Motor neuron (in vitro differentiated cells): ENCODE measurements at regions not wholly inside any gene's neighbourhood (a gene's known extent, or its start where the extent isn't known, plus 50 kb on each side); places are given as distances from the start of the nearest gene placed in this dataset.
A peak's percentile ranks its signal among the peaks of the same experiment; 100 is the strongest.

Source experiments
- ATAC-seq, 8 experiments: fragments of 200-7000 bp; cut with Tn5 transposase; replicated peaks in 6 of 8; 2 replicates each; pipeline ENCODE4 v1.8.0; 2021; ENCODE audit warnings: mild to moderate bottlenecking in 8 of 8, moderate library complexity in 8 of 8
- H3K27ac ChIP-seq, 2 donors: fragments of 250-450 bp; sonication (Bioruptor Pico); 2 replicates each; pipeline ENCODE4 v1.9.0; 2021; ENCODE audit warnings: antibody characterized with exemption in 2 of 2, mild to moderate bottlenecking in 2 of 2, moderate library complexity in 1 of 2
- H3K4me1 ChIP-seq, 2 donors: fragments of 250-450 bp; sonication (Bioruptor Pico); replicated peaks in 1 of 2; 2 replicates each; pipeline ENCODE4 v1.6.1; 2021; ENCODE audit warnings: antibody characterized with exemption in 2 of 2, mild to moderate bottlenecking in 2 of 2, moderate library complexity in 1 of 2
- H3K4me3 ChIP-seq, 5 donors: fragments of 250-450 bp; sonication (Bioruptor Pico); 2 replicates each; pipeline ENCODE4 v1.9.0; 2021; ENCODE audit warnings: antibody characterized with exemption in 5 of 5, mild to moderate bottlenecking in 5 of 5, moderate library complexity in 4 of 5
- WGBS, 10 experiments: fragments of 450-650 bp; shearing (Covaris generic); methylation state at CpG; one replicate each; pipeline ENCODE4 v1.0.0; 2022; 5-methylcytosine and 5-hydroxymethylcytosine counted together
- in situ Hi-C, 9 experiments: fragments of 400-800 bp; cut with MboI; loops; one replicate each; pipeline ENCODE4 v1.15.0; 2021; ENCODE audit warnings: low sequenced_read_pairs in 9 of 9, low pct_unique_long_range_greater_than_20kb in 2 of 9; ENCODE audit not compliant: unreplicated experiment in 9 of 9

- 28 to 100% (median 69%) methylated on average over 1 to 2 of the region's 2 CpGs; no CpG with 5 or more reads in 1 of the 10 experiments for WGBS, 10 experiments
- in situ Hi-C loops, result no loop called here
- Histone ChIP-seq H3K4me3 (no peak overlapping the region), H3K4me1 (peaks cover 0 to 3% of the 10 kb centered on the region in 2 donors), H3K27ac (no peak overlapping the region)
- no peak for ATAC-seq
These were observed 69.7 kb downstream of the PSMB1 start for GRCh38 chr6:170483413-170483812.

- Histone ChIP-seq H3K27ac (no peak overlapping the region), H3K4me1 (peaks cover 3 to 10% of the 10 kb centered on the region in 2 donors), H3K4me3 (no peak overlapping the region)
- ATAC-seq, result peak in 4 of 8 experiments; percentile 51 to 74 (median 58)
- WGBS, 10 experiments, result 29 to 100% (median 58%) methylated on average over 1 to 5 of the region's 6 CpGs; no CpG with 5 or more reads in 4 of the 10 experiments
- in situ Hi-C loops, result no loop called here
These were observed 72.9 kb downstream of the PSMB1 start for GRCh38 chr6:170480050-170480692.

GRCh38 chr6:170476360-170476759 lies 76.7 kb downstream of the PSMB1 start:
- in situ Hi-C loops, result no loop called here

GRCh38 chr6:170475118-170475517 lies 78.0 kb downstream of the PSMB1 start:
- Histone ChIP-seq H3K4me1 (peaks cover 28 to 48% of the 10 kb centered on the region in 2 donors), H3K4me3 (no peak overlapping the region), H3K27ac (no peak overlapping the region)
- WGBS, 10 experiments, result 11 to 100% (median 71%) methylated on average over 1 to 3 of the region's 3 CpGs; no CpG with 5 or more reads in 3 of the 10 experiments
- ATAC-seq, result no peak
- in situ Hi-C loops, result no loop called here

More at GRCh38 chr6:170476360-170476759, 76.7 kb downstream of the PSMB1 start:
- Histone ChIP-seq H3K27ac (no peak overlapping the region), H3K4me3 (no peak overlapping the region), H3K4me1 (peaks cover 21 to 37% of the 10 kb centered on the region in 2 donors)
- ATAC-seq, result no peak
- WGBS, 10 experiments, result 31 to 100% (median 97%) methylated on average over 3 to 6 of the region's 6 CpGs; no CpG with 5 or more reads in 3 of the 10 experiments

GRCh38 chr6:170473801-170474200 lies 79.3 kb downstream of the PSMB1 start:
- no peak overlapping the region for H3K27ac ChIP-seq
- no peak overlapping the region for H3K4me3 ChIP-seq
- WGBS, 10 experiments, result 46 to 100% (median 94%) methylated on average over 1 to 5 of the region's 7 CpGs; no CpG with 5 or more reads in 2 of the 10 experiments
- H3K4me1 ChIP-seq, result peaks cover 27 to 48% of the 10 kb centered on the region in 2 donors
- in situ Hi-C loops, result no loop called here
- ATAC-seq, result no peak

GRCh38 chr6:170473301-170473717 lies 79.8 kb downstream of the PSMB1 start:
- peak in 7 of 8 experiments; percentile 20 to 75 (median 65) for ATAC-seq
- 0 to 66% (median 51%) methylated on average over 1 to 4 of the region's 4 CpGs; no CpG with 5 or more reads in 4 of the 10 experiments for WGBS, 10 experiments

GRCh38 chr6:170471491-170471890 lies 81.6 kb downstream of the PSMB1 start:
- in situ Hi-C loops, result no loop called here
- H3K27ac ChIP-seq, result peak overlapping the region; percentile 45 to 52
- no peak overlapping the region for H3K4me3 ChIP-seq
- WGBS, 10 experiments, result 10 to 100% (median 51%) methylated on average over 1 to 3 of the region's 5 CpGs; no CpG with 5 or more reads in 4 of the 10 experiments
- peaks cover 27 to 39% of the 10 kb centered on the region in 2 donors for H3K4me1 ChIP-seq
- ATAC-seq, result peak; percentile 55 to 93 (median 88)

More at GRCh38 chr6:170473301-170473717, 79.8 kb downstream of the PSMB1 start:
- Histone ChIP-seq H3K4me3 (no peak overlapping the region), H3K27ac (no peak overlapping the region), H3K4me1 (peaks cover 27 to 48% of the 10 kb centered on the region in 2 donors)
- in situ Hi-C loops, result no loop called here

GRCh38 chr6:170470734-170471133 lies 82.4 kb downstream of the PSMB1 start:
- in situ Hi-C loops, result no loop called here
- Histone ChIP-seq H3K4me3 (no peak overlapping the region), H3K4me1 (peaks cover 27 to 38% of the 10 kb centered on the region in 2 donors), H3K27ac (peak overlapping the region in 1 of 2 donors; percentile 6)
- ATAC-seq, result peak in 1 of 8 experiments; percentile 16
- 26 to 83% (median 60%) methylated on average over 1 to 7 of the region's 7 CpGs; no CpG with 5 or more reads in 1 of the 10 experiments for WGBS, 10 experiments

GRCh38 chr6:170464524-170464979 lies 88.6 kb downstream of the PSMB1 start:
- H3K4me1 ChIP-seq, result no peaks in the 10 kb centered on the region
- 20 to 90% (median 66%) methylated on average over 1 to 5 of the region's 7 CpGs; no CpG with 5 or more reads in 4 of the 10 experiments for WGBS, 10 experiments
- no peak for ATAC-seq
- no peak overlapping the region for H3K4me3 ChIP-seq
- H3K27ac ChIP-seq, result no peak overlapping the region
- in situ Hi-C loops, result no loop called here

- no peak for ATAC-seq
- WGBS, 10 experiments, result 0 to 100% (median 80%) methylated on average over 1 to 5 of the region's 9 CpGs; no CpG with 5 or more reads in 5 of the 10 experiments
These were observed 89.0 kb downstream of the PSMB1 start for GRCh38 chr6:170464080-170464479.

GRCh38 chr6:170463101-170463721 lies 89.9 kb downstream of the PSMB1 start:
- H3K27ac ChIP-seq, result no peak overlapping the region
- peak in 1 of 8 experiments; percentile 39 for ATAC-seq
- 80 to 100% methylated on average over 1 of the region's 22 CpGs; no CpG with 5 or more reads in 8 of the 10 experiments for WGBS, 10 experiments

More at GRCh38 chr6:170464080-170464479, 89.0 kb downstream of the PSMB1 start:
- Histone ChIP-seq H3K27ac (no peak overlapping the region), H3K4me1 (no peaks in the 10 kb centered on the region), H3K4me3 (no peak overlapping the region)
- in situ Hi-C loops, result no loop called here

GRCh38 chr6:170462366-170463020 lies 90.6 kb downstream of the PSMB1 start:
- no peaks in the 10 kb centered on the region for H3K4me1 ChIP-seq
- WGBS, 10 experiments, result 6 to 100% (median 100%) methylated on average over 1 to 6 of the region's 7 CpGs; no CpG with 5 or more reads in 3 of the 10 experiments
- no peak overlapping the region for H3K4me3 ChIP-seq
- peak in 2 of 8 experiments; percentile 19 to 36 for ATAC-seq
- in situ Hi-C loops, result no loop called here
- no peak overlapping the region for H3K27ac ChIP-seq

More at GRCh38 chr6:170463101-170463721, 89.9 kb downstream of the PSMB1 start:
- H3K4me3 ChIP-seq, result no peak overlapping the region
- in situ Hi-C loops, result no loop called here
- no peaks in the 10 kb centered on the region for H3K4me1 ChIP-seq
